ENCODE measurements at regions not wholly inside any gene's neighbourhood (a gene's known extent, or its start where the extent isn't known, plus 50 kb on each side); places are given as distances from the start of the nearest gene placed in this dataset.

DNA sequence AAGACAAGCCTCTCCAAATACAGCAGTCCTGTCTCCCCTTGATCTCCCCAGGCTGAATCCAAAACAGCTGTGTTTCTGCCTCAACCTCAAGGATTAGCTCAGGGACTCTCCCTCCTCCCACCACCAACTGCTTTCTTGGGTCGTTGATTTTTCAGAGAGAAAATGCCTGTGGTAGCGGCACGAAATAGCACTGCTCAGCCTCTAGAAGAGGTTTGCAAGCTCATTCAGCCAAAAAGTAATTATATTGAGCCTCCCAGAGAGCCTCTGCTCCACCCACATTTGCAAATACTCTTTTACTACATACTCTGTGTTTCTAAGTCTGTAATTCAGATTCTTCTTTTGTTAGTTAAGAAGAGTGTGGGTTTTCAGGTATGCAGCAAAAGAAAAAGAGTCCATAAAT, 396.4 kb upstream of the TNP1 start:
- no peaks in the 10 kb centered on the region for H3K79me2 ChIP-seq
- TF ChIP-seq EZH2phosphoT487 (IDR thresholded peaks at IDR 0.05; ENCODE audit: low read depth, severe bottlenecking, unreplicated experiment): no peak
- TF ChIP-seq, protein P1, sequence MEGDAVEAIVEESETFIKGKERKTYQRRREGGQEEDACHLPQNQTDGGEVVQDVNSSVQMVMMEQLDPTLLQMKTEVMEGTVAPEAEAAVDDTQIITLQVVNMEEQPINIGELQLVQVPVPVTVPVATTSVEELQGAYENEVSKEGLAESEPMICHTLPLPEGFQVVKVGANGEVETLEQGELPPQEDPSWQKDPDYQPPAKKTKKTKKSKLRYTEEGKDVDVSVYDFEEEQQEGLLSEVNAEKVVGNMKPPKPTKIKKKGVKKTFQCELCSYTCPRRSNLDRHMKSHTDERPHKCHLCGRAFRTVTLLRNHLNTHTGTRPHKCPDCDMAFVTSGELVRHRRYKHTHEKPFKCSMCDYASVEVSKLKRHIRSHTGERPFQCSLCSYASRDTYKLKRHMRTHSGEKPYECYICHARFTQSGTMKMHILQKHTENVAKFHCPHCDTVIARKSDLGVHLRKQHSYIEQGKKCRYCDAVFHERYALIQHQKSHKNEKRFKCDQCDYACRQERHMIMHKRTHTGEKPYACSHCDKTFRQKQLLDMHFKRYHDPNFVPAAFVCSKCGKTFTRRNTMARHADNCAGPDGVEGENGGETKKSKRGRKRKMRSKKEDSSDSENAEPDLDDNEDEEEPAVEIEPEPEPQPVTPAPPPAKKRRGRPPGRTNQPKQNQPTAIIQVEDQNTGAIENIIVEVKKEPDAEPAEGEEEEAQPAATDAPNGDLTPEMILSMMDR (IDR thresholded peaks at IDR 0.05; ENCODE audit: poor library complexity): no peak
- no peak for TF ChIP-seq EZH2 (IDR thresholded peaks at IDR 0.05; ENCODE audit: borderline replicate concordance)
- H3K27me3 ChIP-seq: no peaks in the 10 kb centered on the region
- no peak overlapping the region for H3K4me3 ChIP-seq
- WGBS (ENCODE audit: low lambda C conversion rate, missing lambda C conversion rate): 21% methylated on average over 3 of the region's 3 CpGs
- no peaks in the 10 kb centered on the region for H3K36me3 ChIP-seq (replicated peaks; ENCODE audit: insufficient read depth, low read depth)
- H3K4me2 ChIP-seq: no peak overlapping the region
- H4K20me1 ChIP-seq (ENCODE audit: insufficient read depth, poor library complexity, severe bottlenecking): no peaks in the 10 kb centered on the region
- H3K27ac ChIP-seq: peak overlapping the region; percentile 20
- no peak overlapping the region for H2AFZ ChIP-seq
- H3K9me2 ChIP-seq (replicated peaks; ENCODE audit: insufficient read depth): no peaks in the 10 kb centered on the region
- DNase-seq (ENCODE audit: low spot score): peak; percentile 11
- H3K4me1 ChIP-seq (ENCODE audit: insufficient read depth): peaks cover 18% of the 10 kb centered on the region
- H3K9me3 ChIP-seq (ENCODE audit: low read depth): no peaks in the 10 kb centered on the region

DNA sequence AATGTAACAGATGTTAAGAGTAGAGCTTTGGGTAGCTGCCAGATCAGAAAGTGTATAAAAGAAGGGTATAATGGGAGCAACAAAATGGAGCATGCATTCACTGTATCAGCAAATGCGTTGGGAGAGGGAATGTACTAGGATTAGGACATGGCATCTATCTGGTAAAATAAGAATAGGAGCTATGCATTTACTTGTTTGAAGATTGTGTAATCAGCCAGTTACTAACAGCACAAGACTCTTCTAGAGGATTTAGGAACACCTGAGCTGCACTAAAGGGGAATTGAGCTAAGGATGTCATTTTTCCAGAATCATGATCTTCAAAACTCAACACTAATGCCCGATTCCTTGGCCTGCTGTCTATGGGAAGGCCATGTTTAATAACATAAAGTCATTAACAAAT, 394.2 kb upstream of the TNP1 start:
- Histone ChIP-seq H3K9me3 (ENCODE audit: low read depth) (no peaks in the 10 kb centered on the region), H3K4me3 (no peak overlapping the region), H3K79me2 (no peaks in the 10 kb centered on the region), H3K9me2 (replicated peaks; ENCODE audit: insufficient read depth) (no peaks in the 10 kb centered on the region), H3K27ac (no peak overlapping the region), H3K36me3 (replicated peaks; ENCODE audit: insufficient read depth, low read depth) (no peaks in the 10 kb centered on the region), H2AFZ (no peak overlapping the region), H3K27me3 (no peaks in the 10 kb centered on the region), H4K20me1 (ENCODE audit: insufficient read depth, poor library complexity, severe bottlenecking) (no peaks in the 10 kb centered on the region), H3K4me2 (no peak overlapping the region), H3K4me1 (ENCODE audit: insufficient read depth) (peaks cover 34% of the 10 kb centered on the region)
- WGBS (ENCODE audit: low lambda C conversion rate, missing lambda C conversion rate): 90% methylated on average over 2 of the region's 2 CpGs
- no peak for DNase-seq (ENCODE audit: low spot score)
- no peak for TF ChIP-seq EZH2phosphoT487 (IDR thresholded peaks at IDR 0.05; ENCODE audit: low read depth, severe bottlenecking, unreplicated experiment)
- TF ChIP-seq EZH2 (IDR thresholded peaks at IDR 0.05; ENCODE audit: borderline replicate concordance): no peak
- TF ChIP-seq, protein P1 (IDR thresholded peaks at IDR 0.05; ENCODE audit: poor library complexity): no peak

DNA sequence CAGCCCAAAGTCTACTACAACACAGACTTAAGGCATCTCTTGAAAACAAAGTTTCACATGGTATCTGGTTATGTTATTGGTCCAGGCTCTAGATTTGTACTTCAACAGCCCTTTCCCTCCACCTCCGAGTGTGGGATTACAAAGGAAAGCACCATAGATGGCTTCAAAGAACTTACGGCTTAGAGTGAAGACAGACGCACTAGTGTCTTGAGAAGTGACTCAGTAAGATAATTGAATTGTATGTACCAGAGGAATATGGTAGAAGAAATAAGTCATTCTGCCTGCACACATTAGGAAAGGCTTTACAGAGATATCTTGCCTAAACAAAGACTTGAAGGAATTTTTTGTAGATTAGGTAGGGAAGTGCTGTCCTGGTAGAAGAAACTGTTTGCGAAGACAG, 392.3 kb upstream of the TNP1 start:
- Histone ChIP-seq H2AFZ (no peak overlapping the region), H3K4me1 (ENCODE audit: insufficient read depth) (peaks cover 52% of the 10 kb centered on the region), H3K27me3 (no peaks in the 10 kb centered on the region), H3K4me3 (no peak overlapping the region), H3K27ac (no peak overlapping the region), H3K4me2 (no peak overlapping the region), H3K9me2 (replicated peaks; ENCODE audit: insufficient read depth) (no peaks in the 10 kb centered on the region), H3K79me2 (no peaks in the 10 kb centered on the region), H4K20me1 (ENCODE audit: insufficient read depth, poor library complexity, severe bottlenecking) (no peaks in the 10 kb centered on the region), H3K36me3 (replicated peaks; ENCODE audit: insufficient read depth, low read depth) (no peaks in the 10 kb centered on the region), H3K9me3 (ENCODE audit: low read depth) (no peaks in the 10 kb centered on the region)
- no peak for TF ChIP-seq EZH2 (IDR thresholded peaks at IDR 0.05; ENCODE audit: borderline replicate concordance)
- TF ChIP-seq, protein P1 (IDR thresholded peaks at IDR 0.05; ENCODE audit: poor library complexity): no peak
- no peak for TF ChIP-seq EZH2phosphoT487 (IDR thresholded peaks at IDR 0.05; ENCODE audit: low read depth, severe bottlenecking, unreplicated experiment)
- no peak for DNase-seq (ENCODE audit: low spot score)
- WGBS (ENCODE audit: low lambda C conversion rate, missing lambda C conversion rate): 75% methylated on average over 4 of the region's 4 CpGs

- Histone ChIP-seq H3K4me3 (no peak overlapping the region), H3K36me3 (replicated peaks; ENCODE audit: insufficient read depth, low read depth) (no peaks in the 10 kb centered on the region), H3K9me3 (ENCODE audit: low read depth) (no peaks in the 10 kb centered on the region), H2AFZ (no peak overlapping the region), H3K79me2 (no peaks in the 10 kb centered on the region), H4K20me1 (ENCODE audit: insufficient read depth, poor library complexity, severe bottlenecking) (no peaks in the 10 kb centered on the region), H3K27me3 (no peaks in the 10 kb centered on the region), H3K4me2 (peak overlapping the region; percentile 41), H3K4me1 (ENCODE audit: insufficient read depth) (peaks cover 43% of the 10 kb centered on the region), H3K27ac (peak overlapping the region; percentile 82), H3K9me2 (replicated peaks; ENCODE audit: insufficient read depth) (no peaks in the 10 kb centered on the region)
- TF ChIP-seq EZH2phosphoT487 (IDR thresholded peaks at IDR 0.05; ENCODE audit: low read depth, severe bottlenecking, unreplicated experiment) (no peak), EZH2 (IDR thresholded peaks at IDR 0.05; ENCODE audit: borderline replicate concordance) (no peak)
- TF ChIP-seq, protein P1 (IDR thresholded peaks at IDR 0.05; ENCODE audit: poor library complexity): no peak
- peak; percentile 42 for DNase-seq (ENCODE audit: low spot score)
- WGBS (ENCODE audit: low lambda C conversion rate, missing lambda C conversion rate): 34% methylated on average over 4 of the region's 4 CpGs
Observed at GRCh38 chr2:217250013-217250524, 390.2 kb upstream of the TNP1 start.
